CD8-positive, alpha-beta memory T cell (primary cell): ENCODE measurements at regions not wholly inside any gene's neighbourhood (a gene's known extent, or its start where the extent isn't known, plus 50 kb on each side); places are given as distances from the start of the nearest gene placed in this dataset.
A peak's percentile ranks its signal among the peaks of the same experiment; 100 is the strongest.

Source experiments
- CTCF ChIA-PET: fragments of 350-600 bp; sonication (Branson Sonifier 250); formaldehyde crosslinking; loops from one replicate; lab custom pipeline; 2021; ENCODE audit warnings: antibody characterized with exemption; lab: Charles Lee
- POLR2A ChIA-PET: fragments of 350-600 bp; sonication (Branson Sonifier 250); formaldehyde crosslinking; loops from one replicate; lab custom pipeline; 2021; ENCODE audit warnings: antibody characterized with exemption; lab: Charles Lee
- DNase-seq, 5 donors: peaks; one replicate each; pipeline versions ENCODE4 v3.0.0 to v3.0.0-alpha.2; 2020 to 2022; ENCODE audit warnings: mixed read lengths in 1 of 5
- H3K27ac ChIP-seq: one replicate; pipeline ENCODE4 v1.7.0; 2013; ENCODE audit warnings: low read depth, mild to moderate bottlenecking, low read length, moderate library complexity
- H3K27me3 ChIP-seq: 2 replicates; pipeline ENCODE4 v1.7.0; 2013; ENCODE audit warnings: low read length, mild to moderate bottlenecking; ENCODE audit not compliant: insufficient read depth, poor library complexity, severe bottlenecking
- H3K36me3 ChIP-seq: 2 replicates; pipeline ENCODE4 v1.7.0; 2013; ENCODE audit warnings: mild to moderate bottlenecking, low read length, moderate library complexity; ENCODE audit not compliant: insufficient read depth
- H3K4me1 ChIP-seq: 2 replicates; pipeline ENCODE4 v1.7.0; 2013; ENCODE audit warnings: mild to moderate bottlenecking, low read length, moderate library complexity; ENCODE audit not compliant: insufficient read depth
- H3K4me3 ChIP-seq: 2 replicates; pipeline ENCODE4 v1.7.0; 2013; ENCODE audit warnings: mild to moderate bottlenecking, low read length
- H3K9me3 ChIP-seq: 2 replicates; pipeline ENCODE4 v1.7.0; 2013; ENCODE audit warnings: mild to moderate bottlenecking, low read length
- H3K27ac Mint-ChIP-seq, 8 donors: one replicate each; pipeline ENCODE4 v1.8.0; 2020 to 2021; ENCODE audit warnings: mixed read lengths in 8 of 8, mild to moderate bottlenecking in 6 of 8, inconsistent platforms in 3 of 8, moderate library complexity in 3 of 8
- H3K27me3 Mint-ChIP-seq, 2 donors: one replicate each; pipeline ENCODE4 v1.8.0; 2020 to 2021; ENCODE audit warnings: mixed read lengths in 2 of 2, mild to moderate bottlenecking in 1 of 2, moderate library complexity in 1 of 2
- H3K36me3 Mint-ChIP-seq, 3 donors: one replicate each; pipeline ENCODE4 v1.8.0; 2020 to 2021; ENCODE audit warnings: mixed read lengths in 3 of 3, inconsistent platforms in 1 of 3, mild to moderate bottlenecking in 1 of 3
- H3K4me1 Mint-ChIP-seq, 3 donors: one replicate each; pipeline ENCODE4 v1.8.0; 2020 to 2021; ENCODE audit warnings: mixed read lengths in 3 of 3, inconsistent platforms in 1 of 3, mild to moderate bottlenecking in 1 of 3
- H3K4me3 Mint-ChIP-seq, 7 donors: one replicate each; pipeline ENCODE4 v1.8.0; 2020 to 2021; ENCODE audit warnings: mixed read lengths in 7 of 7, mild to moderate bottlenecking in 6 of 7, moderate library complexity in 4 of 7, inconsistent platforms in 2 of 7
- H3K9me3 Mint-ChIP-seq, 5 donors: one replicate each; pipeline ENCODE4 v1.8.0; 2020 to 2022; ENCODE audit warnings: mixed read lengths in 5 of 5, mild to moderate bottlenecking in 3 of 5, moderate library complexity in 2 of 5, inconsistent platforms in 1 of 5

- Histone ChIP-seq H3K27me3 (no peaks in the 10 kb centered on the region), H3K4me1 (no peaks in the 10 kb centered on the region), H3K36me3 (no peaks in the 10 kb centered on the region), H3K9me3 (no peaks in the 10 kb centered on the region), H3K4me3 (no peak overlapping the region), H3K27ac (no peak overlapping the region)
- Mint-ChIP-seq H3K9me3 (peaks cover 8 to 40% (median 23%) of the 10 kb centered on the region in 5 donors), H3K27me3 (no peaks in the 10 kb centered on the region), H3K4me3 (no peak overlapping the region), H3K36me3 (no peaks in the 10 kb centered on the region), H3K27ac (no peak overlapping the region), H3K4me1 (no peaks in the 10 kb centered on the region)
- CTCF ChIA-PET, result no interaction called here
- no peak for DNase-seq
- POLR2A ChIA-PET, result no interaction called here
Measured at GRCh38 chr5:26763215-26763614, 275.2 kb downstream of the CDH9 start.

- H3K9me3 ChIP-seq, result no peaks in the 10 kb centered on the region
- no peaks in the 10 kb centered on the region for H3K36me3 ChIP-seq
- H3K27me3 ChIP-seq, result no peaks in the 10 kb centered on the region
- ChIA-PET POLR2A (no interaction called here), CTCF (no interaction called here)
- Mint-ChIP-seq H3K27me3 (no peaks in the 10 kb centered on the region), H3K9me3 (peaks cover 5 to 32% (median 7%) of the 10 kb centered on the region in 5 donors), H3K27ac (no peak overlapping the region), H3K4me1 (no peaks in the 10 kb centered on the region), H3K4me3 (no peak overlapping the region), H3K36me3 (no peaks in the 10 kb centered on the region)
- H3K4me3 ChIP-seq, result no peak overlapping the region
- no peak overlapping the region for H3K27ac ChIP-seq
- no peaks in the 10 kb centered on the region for H3K4me1 ChIP-seq
- DNase-seq, result no peak
Measured at GRCh38 chr5:26761446-26761845, 276.9 kb downstream of the CDH9 start.

GRCh38 chr5:26761045-26761444 is 277.3 kb downstream of the CDH9 start:
- H3K4me3 ChIP-seq, result no peak overlapping the region
- Mint-ChIP-seq H3K36me3 (no peaks in the 10 kb centered on the region), H3K27ac (no peak overlapping the region), H3K27me3 (no peaks in the 10 kb centered on the region), H3K9me3 (peaks cover 5 to 28% (median 7%) of the 10 kb centered on the region in 5 donors), H3K4me3 (no peak overlapping the region), H3K4me1 (no peaks in the 10 kb centered on the region)
- H3K9me3 ChIP-seq, result no peaks in the 10 kb centered on the region
- no peak for DNase-seq
- H3K36me3 ChIP-seq, result no peaks in the 10 kb centered on the region
- CTCF ChIA-PET, result no interaction called here
- H3K27me3 ChIP-seq, result no peaks in the 10 kb centered on the region
- H3K4me1 ChIP-seq, result no peaks in the 10 kb centered on the region
- POLR2A ChIA-PET, result no interaction called here
- no peak overlapping the region for H3K27ac ChIP-seq

GRCh38 chr5:26757941-26758340 is 280.4 kb downstream of the CDH9 start:
- Histone ChIP-seq H3K36me3 (no peaks in the 10 kb centered on the region), H3K9me3 (no peaks in the 10 kb centered on the region), H3K27me3 (no peaks in the 10 kb centered on the region), H3K4me1 (no peaks in the 10 kb centered on the region), H3K4me3 (no peak overlapping the region), H3K27ac (no peak overlapping the region)
- DNase-seq, result no peak
- Mint-ChIP-seq H3K27me3 (peaks cover 0 to 1% of the 10 kb centered on the region in 2 donors), H3K4me1 (no peaks in the 10 kb centered on the region), H3K36me3 (no peaks in the 10 kb centered on the region), H3K4me3 (no peak overlapping the region), H3K9me3 (peaks cover 8 to 35% (median 12%) of the 10 kb centered on the region in 5 donors), H3K27ac (no peak overlapping the region)
- ChIA-PET CTCF (no interaction called here), POLR2A (no interaction called here)

- ChIA-PET CTCF (no interaction called here), POLR2A (no interaction called here)
- no peak for DNase-seq
- Mint-ChIP-seq H3K27me3 (peaks cover 0 to under 1% of the 10 kb centered on the region in 2 donors), H3K4me3 (peak overlapping the region in 1 of 7 donors; percentile 49), H3K27ac (no peak overlapping the region), H3K4me1 (no peaks in the 10 kb centered on the region), H3K36me3 (no peaks in the 10 kb centered on the region), H3K9me3 (peaks cover 3 to 33% (median 6%) of the 10 kb centered on the region in 5 donors)
- Histone ChIP-seq H3K27me3 (no peaks in the 10 kb centered on the region), H3K4me3 (no peak overlapping the region), H3K36me3 (no peaks in the 10 kb centered on the region), H3K4me1 (no peaks in the 10 kb centered on the region), H3K27ac (no peak overlapping the region), H3K9me3 (no peaks in the 10 kb centered on the region)
Measured at GRCh38 chr5:26749829-26750228, 288.6 kb downstream of the CDH9 start.

GRCh38 chr5:26740182-26740581 is 298.2 kb downstream of the CDH9 start:
- no peaks in the 10 kb centered on the region for H3K4me1 ChIP-seq
- H3K27ac Mint-ChIP-seq, result no peak overlapping the region
- no peaks in the 10 kb centered on the region for H3K36me3 Mint-ChIP-seq
- H3K27me3 Mint-ChIP-seq, result no peaks in the 10 kb centered on the region
- POLR2A ChIA-PET, result no interaction called here
- H3K4me3 ChIP-seq, result no peak overlapping the region
- no peaks in the 10 kb centered on the region for H3K36me3 ChIP-seq
- no peak for DNase-seq
- H3K27me3 ChIP-seq, result no peaks in the 10 kb centered on the region
- CTCF ChIA-PET, result no interaction called here
- no peak overlapping the region for H3K27ac ChIP-seq
- no peak overlapping the region for H3K4me3 Mint-ChIP-seq
- H3K9me3 ChIP-seq, result no peaks in the 10 kb centered on the region
- peaks cover 6 to 23% (median 8%) of the 10 kb centered on the region in 5 donors for H3K9me3 Mint-ChIP-seq
- H3K4me1 Mint-ChIP-seq, result no peaks in the 10 kb centered on the region

- no peaks in the 10 kb centered on the region for H3K36me3 ChIP-seq
- H3K4me1 ChIP-seq, result no peaks in the 10 kb centered on the region
- Mint-ChIP-seq H3K4me1 (no peaks in the 10 kb centered on the region), H3K36me3 (no peaks in the 10 kb centered on the region), H3K27me3 (no peaks in the 10 kb centered on the region), H3K4me3 (no peak overlapping the region), H3K27ac (no peak overlapping the region), H3K9me3 (peaks cover 8 to 18% (median 11%) of the 10 kb centered on the region in 5 donors)
- POLR2A ChIA-PET, result no interaction called here
- CTCF ChIA-PET, result no interaction called here
- H3K27ac ChIP-seq, result no peak overlapping the region
- no peak overlapping the region for H3K4me3 ChIP-seq
- H3K9me3 ChIP-seq, result no peaks in the 10 kb centered on the region
- no peak for DNase-seq
- no peaks in the 10 kb centered on the region for H3K27me3 ChIP-seq
Measured at GRCh38 chr5:26737348-26738265, 300.8 kb downstream of the CDH9 start.

GRCh38 chr5:26727916-26728315 is 310.5 kb downstream of the CDH9 start:
- Mint-ChIP-seq H3K9me3 (peaks cover 5 to 52% (median 7%) of the 10 kb centered on the region in 5 donors), H3K4me3 (no peak overlapping the region), H3K27me3 (no peaks in the 10 kb centered on the region), H3K36me3 (no peaks in the 10 kb centered on the region), H3K4me1 (no peaks in the 10 kb centered on the region), H3K27ac (no peak overlapping the region)
- no peak for DNase-seq
- H3K4me3 ChIP-seq, result no peak overlapping the region
- no peaks in the 10 kb centered on the region for H3K4me1 ChIP-seq
- H3K36me3 ChIP-seq, result no peaks in the 10 kb centered on the region
- no peaks in the 10 kb centered on the region for H3K27me3 ChIP-seq
- CTCF ChIA-PET, result no interaction called here
- no peaks in the 10 kb centered on the region for H3K9me3 ChIP-seq
- no peak overlapping the region for H3K27ac ChIP-seq
- POLR2A ChIA-PET, result no interaction called here
